SK-N-DZ (cell line): ENCODE measurements at regions not wholly inside any gene's neighbourhood (a gene's known extent, or its start where the extent isn't known, plus 50 kb on each side); places are given as distances from the start of the nearest gene placed in this dataset.
"Not testable (repeated sequence)": the region's sequence is repeated elsewhere in the genome, so short reads cannot be mapped to it uniquely, and the experiment has no call there.

ENCODE experiments used
- DNase-seq: peaks from one replicate; pipeline ENCODE4 v3.0.0-alpha.2; 2015; ENCODE audit warnings: low spot score

DNA sequence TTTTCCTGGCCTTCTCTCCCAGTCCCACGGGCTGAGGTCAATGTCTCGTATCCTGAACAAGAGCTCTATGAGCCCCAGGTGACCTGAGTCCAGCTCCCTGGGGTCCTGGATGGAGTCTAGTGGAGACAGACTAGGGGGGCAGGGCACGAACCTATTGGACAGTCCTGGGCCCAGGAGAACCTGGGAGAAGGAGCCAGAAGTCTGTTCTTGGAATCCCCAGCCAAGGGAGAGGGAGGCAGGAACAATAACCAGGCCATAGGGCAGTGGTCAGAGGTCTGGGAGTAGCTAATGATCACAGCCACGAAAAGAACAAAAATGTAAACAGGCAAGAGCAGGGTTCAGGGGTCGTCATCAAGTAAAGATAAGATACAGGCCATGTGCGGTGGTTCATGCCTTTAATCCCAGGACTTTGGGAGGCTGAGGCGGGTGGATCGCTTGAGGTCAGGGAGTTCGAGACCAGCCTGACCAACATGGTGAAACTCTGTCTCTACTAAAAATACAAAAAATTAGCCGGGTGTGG lies 60.8 kb downstream of the COPRS start:
- DNase-seq = no peak

DNA sequence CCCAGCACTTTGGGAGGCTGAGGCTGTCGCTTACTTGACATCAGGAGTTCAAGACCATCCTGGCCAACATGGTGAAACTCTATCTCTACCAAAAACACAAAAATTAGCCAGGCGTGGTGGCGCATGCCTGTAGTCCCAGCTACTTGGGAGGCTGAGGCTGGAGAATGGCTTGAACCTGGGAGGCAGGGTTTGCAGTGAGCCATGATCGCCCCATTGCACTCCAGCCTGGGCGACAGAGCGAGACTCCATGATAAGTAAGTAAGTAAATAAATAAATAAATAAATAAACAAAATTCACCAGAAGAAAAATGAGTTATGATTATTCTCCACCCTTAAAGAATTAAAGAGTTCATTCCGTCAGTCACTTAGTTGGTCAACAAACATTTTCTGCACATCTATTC lies 63.1 kb downstream of the COPRS start:
- DNase-seq = not testable (repeated sequence)

DNA sequence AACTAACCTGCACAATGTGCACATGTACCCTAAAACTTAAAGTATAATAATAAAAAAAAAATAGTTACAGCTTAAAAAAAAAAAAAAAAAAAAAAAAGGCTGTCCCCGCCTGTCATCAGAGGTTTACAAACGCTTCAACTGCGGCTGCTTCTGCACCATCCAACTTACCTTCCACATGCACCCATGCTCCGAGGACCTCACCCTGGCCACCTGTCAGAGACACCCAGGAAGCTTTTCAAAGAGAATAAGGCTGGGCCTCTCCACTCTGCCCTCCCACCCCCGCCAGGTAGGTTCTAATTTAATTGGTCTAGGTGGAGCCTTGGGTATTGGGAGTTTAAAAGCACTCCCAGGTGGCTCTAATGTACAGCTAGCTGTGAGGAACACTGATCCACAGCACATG lies 64.9 kb downstream of the COPRS start:
- DNase-seq = no peak

DNA sequence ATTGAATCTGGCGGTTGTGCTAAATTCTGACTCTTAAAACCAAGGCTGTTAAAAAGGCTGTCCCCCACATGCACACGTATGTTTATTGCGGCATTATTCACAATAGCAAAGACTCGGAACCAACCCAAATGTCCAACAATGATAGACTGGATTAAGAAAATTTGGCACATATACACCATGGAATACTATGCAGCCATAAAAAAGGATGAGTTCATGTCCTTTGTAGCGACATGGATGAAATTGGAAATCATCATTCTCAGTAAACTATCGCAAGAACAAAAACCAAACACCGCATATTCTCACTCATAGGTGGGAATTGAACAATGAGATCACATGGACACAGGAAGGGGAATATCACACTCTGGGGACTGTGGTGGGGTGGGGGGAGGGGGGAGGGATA lies 65.4 kb downstream of the COPRS start:
- DNase-seq = not testable (repeated sequence)

DNA sequence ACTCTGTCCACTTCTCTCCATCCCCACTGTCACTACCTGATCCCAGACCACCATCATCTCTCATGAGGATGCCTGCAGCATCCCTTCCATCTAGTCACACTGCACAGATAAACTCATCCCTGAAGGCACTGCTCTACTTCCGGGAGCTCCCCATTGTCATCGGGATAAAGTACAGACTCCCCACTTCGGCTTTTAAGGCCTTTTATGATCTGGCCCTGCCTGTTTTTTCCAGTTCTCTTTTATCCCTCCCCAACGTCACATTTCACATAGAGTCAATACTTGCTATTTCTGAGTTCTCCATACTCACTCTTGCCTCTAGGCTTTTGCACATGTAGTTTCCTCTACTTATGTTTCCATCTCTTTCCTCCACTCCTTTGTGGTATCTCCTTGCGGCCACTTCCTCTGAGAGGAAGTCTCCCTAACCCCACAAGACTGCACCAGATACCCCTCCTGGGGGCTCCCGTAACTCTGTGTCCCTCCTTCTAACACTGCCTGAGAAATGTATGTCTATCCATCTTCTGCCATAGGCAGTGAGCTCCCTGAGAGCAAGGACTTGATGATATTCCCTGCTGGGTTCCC lies 66.9 kb downstream of the COPRS start:
- no peak for DNase-seq

DNA sequence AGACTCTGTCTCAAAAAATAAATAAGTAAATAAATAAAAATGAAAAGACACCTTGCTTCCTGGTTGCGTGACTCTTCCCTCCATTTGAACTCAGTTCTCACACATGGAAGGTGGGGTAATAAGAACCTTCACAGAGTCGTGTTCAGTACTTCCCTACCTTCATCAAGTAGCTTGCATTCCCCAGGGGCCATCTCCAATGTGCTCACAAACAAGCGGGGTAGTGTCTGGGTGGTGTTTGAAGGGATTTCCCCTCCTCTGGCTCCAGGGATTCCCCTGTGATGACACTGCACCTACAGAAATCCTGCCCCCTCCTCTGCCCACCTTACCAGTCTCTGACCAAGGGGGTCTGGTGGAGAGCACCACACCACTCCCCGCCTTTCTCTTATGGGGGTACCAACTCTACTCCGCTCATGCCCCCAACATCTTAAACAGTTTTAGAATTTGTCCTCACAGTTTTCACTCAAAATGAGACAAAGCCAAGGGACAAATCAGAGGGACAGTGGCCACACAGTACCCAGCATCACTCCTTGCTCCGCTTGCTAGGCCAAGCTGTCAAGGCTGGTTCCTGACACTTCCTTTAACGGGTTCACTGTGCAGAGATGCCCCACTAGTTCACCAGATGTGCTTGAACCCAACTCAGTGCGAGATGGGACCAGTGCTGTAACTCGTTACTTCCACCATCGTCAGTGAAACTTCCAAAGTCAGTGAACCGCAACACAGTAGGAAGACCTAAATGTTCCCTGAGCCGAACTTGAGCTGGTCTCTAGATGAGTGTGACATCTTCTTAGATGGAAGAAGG lies 69.1 kb downstream of the COPRS start:
- no peak for DNase-seq

DNA sequence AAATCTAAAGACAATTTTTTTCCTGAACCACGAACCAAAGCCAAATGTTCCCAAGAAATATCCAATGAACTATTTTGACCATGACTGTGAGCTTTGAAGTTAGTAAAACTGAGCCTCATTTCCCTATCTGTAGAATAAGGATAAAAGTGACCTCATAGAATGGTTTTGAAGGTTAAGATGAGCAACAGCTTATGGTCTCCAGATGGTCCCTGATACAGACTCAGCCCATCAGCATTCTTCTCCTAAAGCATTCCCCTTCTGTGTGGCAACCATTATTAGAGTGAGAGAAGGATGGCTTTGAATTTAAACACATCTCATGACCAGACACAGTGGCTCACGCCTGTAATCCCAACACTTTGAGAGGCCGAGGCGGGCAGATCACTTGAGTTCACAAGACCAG lies 70.1 kb downstream of the COPRS start:
- no peak for DNase-seq

DNA sequence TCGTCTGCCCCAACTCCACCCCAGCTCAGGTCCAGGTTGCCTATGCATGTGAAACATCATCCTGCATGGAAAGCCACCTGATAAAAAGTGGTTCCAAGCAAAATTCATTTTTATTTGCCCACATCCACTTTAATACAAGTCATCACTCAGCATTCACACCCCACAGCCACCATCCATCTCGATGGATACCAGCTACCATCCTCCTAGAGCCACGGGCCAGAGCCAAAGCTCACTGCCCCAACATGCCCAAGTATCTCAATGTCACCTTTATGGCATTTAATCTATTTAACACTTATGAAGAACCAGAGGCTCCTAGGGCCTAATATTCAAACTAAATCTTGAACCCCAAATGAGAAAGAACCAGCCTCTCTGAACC lies 70.5 kb downstream of the COPRS start:
- DNase-seq = no peak

DNA sequence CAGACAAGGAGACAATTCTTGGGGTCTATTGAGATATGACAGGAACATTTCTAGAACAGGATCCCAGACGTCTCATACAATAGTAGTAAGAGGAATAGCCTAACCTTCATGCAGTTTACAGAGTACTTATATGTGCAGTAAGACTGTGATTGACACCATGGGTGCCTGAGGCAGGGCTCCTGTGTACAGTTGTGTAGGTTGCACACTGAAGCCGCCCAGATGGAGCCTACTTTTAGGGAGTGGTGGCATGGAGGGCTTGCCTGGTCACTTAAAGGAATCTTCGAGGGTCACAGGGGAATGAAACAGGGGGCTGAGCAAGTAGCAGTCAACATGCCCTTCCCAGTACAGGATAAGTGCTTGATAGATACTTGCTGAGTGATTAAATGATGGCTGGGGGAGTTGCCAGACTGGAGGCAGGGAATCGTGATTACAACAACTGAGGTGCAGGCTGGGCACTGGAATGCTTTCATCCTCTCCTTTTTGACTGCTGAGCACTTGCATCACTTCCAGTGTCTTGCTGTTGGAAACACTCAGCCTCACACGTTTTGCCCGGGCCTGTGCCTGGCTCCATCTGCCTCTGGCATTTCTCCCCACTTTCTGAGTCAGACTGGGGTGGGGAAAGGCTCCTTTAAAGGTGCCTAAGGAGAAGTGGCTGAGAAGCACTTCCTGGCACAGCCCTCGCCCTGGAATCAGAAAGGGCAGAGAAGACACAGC lies 71.0 kb downstream of the COPRS start:
- DNase-seq = no peak

DNA sequence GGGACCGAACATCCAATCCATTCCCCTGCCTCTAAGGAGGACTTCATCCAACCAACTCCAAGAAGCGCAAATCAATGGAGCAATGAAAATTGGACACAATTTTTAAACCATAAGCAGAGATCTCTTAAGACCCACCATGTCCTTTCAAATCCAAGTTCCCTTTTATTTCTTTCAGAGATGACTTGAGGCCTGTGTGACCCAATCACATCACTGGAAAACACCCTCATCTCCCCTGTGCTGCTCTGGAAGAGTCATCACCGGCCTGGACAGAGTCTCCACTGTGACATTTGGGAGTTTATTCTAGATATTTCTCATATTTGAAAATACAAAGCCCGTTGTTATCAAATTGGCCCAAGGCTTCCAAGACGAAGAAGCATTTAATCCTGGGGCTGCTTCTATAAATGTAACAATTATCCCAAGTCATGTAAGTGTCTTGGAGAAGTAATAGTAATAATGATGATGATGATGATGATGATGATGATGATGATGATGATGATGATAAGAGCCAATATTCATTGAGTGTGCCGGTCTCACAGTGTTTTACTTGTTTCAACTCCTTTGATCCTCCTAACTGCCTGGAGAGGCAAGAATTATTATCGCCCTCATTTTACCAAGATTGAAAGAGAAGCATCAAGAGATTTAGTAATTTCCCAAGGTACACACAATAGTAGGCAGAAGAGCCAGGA lies 72.1 kb downstream of the COPRS start:
- DNase-seq = no peak

DNA sequence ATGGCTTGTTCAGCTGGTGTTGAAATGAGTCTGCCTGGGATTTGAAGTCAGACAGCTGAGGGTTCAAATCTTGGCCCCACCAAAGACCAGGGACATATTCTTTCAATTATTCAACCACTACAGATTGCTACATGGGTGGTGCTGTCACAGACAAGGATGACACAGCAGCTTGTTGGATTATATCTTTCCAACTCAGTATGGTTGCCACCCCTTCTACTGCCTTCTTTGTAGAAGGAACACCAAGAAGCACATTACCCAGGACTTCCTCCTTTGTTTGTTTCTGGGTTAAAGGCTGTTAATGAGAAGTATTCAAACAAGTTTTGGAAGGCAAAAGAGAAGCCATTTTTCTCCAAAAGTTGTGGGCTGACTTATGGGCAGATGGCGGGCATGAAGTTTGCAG lies 78.6 kb downstream of the COPRS start:
- no peak for DNase-seq

DNA sequence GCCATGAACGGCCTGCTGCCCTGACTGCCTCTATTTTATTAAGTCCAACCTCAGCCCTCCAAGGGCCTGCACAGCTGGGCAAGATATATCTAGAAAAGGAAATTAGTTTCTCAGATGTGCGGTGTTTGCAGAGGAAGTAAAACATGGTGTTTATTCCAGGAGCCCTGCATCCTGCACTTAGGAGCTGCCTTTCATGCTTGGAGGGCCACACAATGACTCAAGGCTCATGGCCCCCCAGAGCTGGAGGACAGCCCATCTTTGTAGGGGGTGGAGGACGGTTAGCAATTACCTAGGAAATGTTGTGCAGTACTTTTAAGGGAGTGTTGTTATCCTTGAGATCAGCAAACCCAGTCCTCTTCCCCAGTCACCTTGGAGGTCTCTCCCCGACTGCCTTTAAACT lies 80.5 kb downstream of the COPRS start:
- DNase-seq = no peak

DNA sequence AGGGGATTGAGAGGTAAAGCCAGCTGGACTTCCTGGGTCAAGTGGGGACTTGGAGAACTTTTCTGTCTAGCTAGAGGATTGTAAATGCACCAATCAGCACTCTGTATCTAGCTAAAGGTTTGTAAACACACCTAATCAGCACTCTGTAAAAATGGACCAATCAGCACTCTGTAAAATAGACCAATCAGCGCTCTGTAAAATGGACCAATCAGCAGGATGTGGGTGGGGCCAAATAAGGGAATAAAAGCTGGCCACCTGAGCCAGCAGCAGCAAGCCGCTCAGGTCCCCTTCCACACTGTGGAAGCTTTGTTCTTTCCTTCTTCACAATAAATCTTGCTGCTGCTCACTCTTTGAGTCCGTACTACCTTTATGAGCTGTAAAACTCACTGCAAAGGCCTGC lies 87.7 kb downstream of the COPRS start:
- DNase-seq = not testable (repeated sequence)

DNA sequence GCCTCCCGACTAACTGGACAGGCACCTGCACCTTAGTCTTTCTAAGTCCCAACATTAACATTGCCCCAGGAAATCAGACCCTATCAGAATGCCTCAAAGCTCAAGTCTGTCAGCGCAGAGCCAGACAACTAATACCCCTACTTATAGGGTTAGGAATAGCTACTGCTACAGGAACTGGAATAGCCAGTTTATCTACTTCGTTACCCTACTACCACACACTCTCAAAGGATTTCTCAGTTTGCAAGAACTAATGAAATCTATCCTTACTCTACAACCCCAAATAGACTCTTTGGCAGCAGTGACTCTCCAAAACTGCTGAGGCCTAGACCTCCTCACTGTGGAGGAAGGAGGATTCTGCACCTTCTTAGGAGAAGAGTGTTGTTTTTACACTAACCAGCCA lies 88.5 kb downstream of the COPRS start:
- DNase-seq = not testable (repeated sequence)

DNA sequence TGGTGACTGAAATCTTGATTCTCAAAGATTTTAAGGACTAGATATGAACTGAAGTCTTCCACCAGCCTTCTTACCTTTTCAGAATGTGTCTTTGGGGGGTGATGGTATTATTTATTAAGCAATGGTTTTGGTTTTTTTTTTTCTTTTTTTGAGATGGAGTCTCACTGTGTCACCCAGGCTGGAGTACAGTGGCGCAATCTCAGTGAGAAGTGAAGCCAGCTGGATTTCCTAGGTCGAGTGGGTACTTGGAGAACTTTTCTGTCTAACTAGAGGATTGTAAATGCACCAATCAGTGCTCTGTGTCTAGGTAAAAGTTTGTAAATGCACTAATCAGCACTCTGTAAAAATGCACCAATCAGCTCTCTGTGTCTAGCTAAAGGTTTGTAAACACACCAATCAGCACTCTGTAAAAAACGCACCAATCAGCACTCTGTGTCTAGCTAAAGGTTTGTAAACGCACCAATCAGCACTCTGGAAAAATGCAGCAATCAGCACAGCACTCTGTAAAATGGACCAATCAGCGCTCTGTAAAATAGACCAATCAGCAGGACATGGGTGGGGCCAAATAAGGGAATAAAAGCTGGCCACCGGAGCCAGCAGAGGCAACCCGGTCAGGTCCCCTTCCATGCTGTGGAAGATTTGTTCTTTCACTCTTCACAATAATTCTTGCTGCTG lies 97.1 kb downstream of the COPRS start:
- DNase-seq = not testable (repeated sequence)

DNA sequence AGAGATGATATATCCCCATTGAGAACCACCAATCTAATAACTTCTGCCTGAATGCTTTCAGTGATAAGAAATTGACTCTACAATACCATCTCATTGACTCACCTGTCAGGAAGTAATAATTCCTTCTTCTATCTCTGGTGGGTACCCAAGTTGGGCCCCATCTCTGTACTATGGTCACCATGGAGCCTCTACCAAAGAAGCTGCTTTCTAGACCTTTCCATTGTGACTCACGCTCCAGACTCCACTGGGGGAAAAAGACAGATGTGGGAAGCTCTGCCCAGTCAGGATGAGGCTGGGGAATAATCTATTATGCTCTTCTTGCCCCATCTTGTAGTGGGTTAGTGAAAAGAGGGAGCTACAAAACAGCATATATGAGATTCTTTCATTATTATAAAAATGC lies 100.4 kb downstream of the COPRS start:
- no peak for DNase-seq

DNA sequence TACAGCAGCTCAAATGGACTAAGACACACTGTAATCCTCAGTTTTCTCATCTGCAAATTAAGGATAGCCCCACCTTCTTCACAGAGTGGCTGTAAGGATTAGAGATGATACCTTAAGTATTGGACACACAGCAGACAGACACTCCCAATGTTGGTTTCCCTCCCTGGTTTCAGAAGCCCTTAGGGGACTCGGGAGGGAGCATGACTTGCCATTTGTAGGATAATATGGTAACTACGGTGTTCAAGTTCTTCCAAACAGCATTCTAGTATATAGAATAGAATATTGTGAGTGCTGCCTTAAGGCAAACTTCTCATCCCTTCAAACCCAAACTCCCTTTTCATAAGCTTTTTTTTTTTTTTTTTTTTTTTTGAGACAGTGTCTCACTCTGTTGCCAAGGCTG lies 101.9 kb downstream of the COPRS start:
- DNase-seq = no peak

DNA sequence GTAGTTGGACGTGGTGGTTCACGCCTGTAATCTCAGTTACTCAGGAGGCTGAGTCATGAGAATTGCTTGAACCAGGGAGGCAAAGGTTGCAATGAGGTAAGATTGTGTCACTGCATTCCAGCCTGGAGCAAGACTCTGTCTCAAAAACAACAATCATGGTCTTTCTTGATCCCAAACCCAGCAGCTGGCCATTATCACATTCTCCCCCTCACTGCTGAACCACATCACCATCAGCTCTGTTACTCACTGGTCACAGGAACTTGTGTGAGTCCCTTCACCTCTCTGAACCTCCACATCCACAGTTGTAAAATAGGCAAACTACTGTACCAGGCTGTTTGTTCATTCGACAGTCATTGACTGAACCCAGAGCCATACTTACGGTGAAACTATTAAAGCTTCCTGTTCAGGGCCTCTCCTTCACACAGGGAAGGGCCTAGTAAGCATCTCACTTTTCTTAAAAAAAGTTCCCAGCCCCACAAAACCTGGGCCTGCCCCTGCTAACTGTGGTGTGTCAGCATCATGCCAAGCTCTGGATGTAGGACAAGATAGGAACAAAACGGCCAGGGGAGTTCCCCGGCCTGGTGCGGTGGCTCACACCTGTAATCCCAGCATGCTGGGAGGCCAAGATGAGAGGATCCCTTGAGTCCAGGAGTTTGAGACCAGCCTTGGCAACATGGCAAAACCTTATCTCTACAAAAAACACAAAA lies 104.7 kb downstream of the COPRS start:
- no peak for DNase-seq

DNA sequence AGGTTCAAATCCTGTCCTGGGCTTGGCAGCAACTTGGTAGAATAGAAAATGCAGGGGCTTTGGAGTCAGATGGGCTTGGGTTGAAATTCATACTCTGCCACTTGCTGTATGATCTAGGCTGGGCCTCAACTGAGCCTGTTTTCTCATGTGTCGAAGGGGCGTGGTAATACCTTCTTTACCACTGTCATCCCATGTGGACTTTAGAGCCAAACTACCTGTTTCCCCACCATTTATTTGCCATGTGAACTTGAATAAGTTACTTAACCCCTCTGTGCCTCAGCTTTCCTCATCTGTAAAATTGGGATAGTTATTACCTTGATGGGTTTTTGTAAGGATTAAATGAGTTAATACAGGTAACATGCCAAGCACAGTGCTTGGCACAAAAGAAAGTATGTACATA lies 106.0 kb downstream of the COPRS start:
- no peak for DNase-seq

DNA sequence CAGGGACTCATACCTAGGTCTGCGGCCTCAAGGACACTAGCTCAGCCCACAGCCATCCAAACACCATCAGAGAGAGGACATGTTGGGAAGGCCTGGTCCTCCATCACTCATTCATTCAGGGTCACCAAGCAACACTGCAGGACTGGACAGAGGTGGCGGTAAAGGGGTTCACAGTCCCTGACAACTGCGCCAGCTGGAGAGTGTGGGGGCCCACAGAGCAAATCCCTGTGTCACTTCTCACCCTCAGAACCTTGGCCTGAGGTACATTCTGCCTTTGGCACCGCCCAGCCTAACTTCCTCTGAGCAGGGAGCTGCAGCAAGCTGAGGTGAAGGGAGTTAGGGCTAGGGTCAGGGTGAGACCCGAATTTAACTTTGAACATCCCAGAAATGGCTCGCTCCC lies 106.5 kb downstream of the COPRS start:
- no peak for DNase-seq

DNA sequence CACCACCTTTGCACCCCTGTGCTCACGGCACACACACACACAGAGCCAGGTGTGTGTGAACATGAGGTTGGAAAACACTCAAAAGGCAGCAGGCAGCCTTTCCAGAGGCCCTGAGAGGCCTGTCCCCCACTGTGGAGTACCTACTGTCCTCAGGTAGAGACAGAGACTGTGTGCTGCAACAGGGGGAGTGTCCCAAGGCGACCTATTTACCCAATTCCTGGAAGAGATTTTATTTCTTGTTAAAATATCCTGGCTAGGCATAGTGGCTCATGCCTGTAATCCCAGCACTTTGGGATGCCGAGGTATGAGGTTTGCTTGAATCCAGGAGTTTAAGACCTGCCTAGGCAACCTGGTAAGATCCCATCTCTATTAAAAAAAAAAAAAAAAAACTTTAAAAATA lies 108.5 kb downstream of the COPRS start:
- DNase-seq = no peak
